WI38 (cell line): ENCODE measurements at regions not wholly inside any gene's neighbourhood (a gene's known extent, or its start where the extent isn't known, plus 50 kb on each side); places are given as distances from the start of the nearest gene placed in this dataset.
"Not testable (repeated sequence)": the region's sequence is repeated elsewhere in the genome, so short reads cannot be mapped to it uniquely, and the experiment has no call there.

Experiments
- H3K4me3 ChIP-seq: 2 replicates; pipeline ENCODE4 v1.5.1; 2011; ENCODE audit warnings: low read depth, mild to moderate bottlenecking, control low read depth, low read length
- TF ChIP-seq, protein P1 (sequence below): IDR thresholded peaks from 2 replicates; pipeline ENCODE4 v1.5.1; 2012; ENCODE audit warnings: low read depth, mild to moderate bottlenecking, control low read depth, low read length

DNA sequence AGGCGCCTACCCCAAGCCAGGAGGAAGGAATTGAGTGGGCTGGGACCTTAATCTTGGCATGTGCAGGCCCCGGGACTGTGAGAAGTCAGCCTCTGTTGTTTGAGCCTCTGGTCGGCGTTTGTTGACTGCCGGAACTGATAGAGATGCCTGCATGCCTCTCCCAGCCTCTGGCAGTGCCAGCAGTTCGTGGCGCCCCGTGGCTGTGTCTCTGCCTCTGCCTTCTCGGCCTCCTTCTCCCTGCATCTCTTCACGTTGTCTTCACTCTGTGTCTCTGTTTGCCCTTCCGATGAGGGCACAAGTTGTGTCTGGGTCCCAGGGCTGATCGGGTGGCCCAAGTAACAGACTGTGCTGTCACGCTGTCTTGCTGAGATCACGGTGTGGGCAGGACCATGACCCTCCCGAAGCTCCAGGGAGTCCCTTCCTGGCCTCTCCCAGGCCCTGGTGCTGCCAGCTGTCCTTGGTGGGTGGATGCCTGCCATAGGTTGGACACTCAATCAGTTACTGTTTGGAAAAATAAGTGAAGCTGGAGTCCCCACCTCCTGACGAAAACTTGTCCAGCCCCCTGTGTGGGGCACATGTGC is 133.5 kb upstream of the LPCAT1 start:
- H3K4me3 ChIP-seq = no peak overlapping the region
- TF ChIP-seq, protein P1, sequence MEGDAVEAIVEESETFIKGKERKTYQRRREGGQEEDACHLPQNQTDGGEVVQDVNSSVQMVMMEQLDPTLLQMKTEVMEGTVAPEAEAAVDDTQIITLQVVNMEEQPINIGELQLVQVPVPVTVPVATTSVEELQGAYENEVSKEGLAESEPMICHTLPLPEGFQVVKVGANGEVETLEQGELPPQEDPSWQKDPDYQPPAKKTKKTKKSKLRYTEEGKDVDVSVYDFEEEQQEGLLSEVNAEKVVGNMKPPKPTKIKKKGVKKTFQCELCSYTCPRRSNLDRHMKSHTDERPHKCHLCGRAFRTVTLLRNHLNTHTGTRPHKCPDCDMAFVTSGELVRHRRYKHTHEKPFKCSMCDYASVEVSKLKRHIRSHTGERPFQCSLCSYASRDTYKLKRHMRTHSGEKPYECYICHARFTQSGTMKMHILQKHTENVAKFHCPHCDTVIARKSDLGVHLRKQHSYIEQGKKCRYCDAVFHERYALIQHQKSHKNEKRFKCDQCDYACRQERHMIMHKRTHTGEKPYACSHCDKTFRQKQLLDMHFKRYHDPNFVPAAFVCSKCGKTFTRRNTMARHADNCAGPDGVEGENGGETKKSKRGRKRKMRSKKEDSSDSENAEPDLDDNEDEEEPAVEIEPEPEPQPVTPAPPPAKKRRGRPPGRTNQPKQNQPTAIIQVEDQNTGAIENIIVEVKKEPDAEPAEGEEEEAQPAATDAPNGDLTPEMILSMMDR = no peak

DNA sequence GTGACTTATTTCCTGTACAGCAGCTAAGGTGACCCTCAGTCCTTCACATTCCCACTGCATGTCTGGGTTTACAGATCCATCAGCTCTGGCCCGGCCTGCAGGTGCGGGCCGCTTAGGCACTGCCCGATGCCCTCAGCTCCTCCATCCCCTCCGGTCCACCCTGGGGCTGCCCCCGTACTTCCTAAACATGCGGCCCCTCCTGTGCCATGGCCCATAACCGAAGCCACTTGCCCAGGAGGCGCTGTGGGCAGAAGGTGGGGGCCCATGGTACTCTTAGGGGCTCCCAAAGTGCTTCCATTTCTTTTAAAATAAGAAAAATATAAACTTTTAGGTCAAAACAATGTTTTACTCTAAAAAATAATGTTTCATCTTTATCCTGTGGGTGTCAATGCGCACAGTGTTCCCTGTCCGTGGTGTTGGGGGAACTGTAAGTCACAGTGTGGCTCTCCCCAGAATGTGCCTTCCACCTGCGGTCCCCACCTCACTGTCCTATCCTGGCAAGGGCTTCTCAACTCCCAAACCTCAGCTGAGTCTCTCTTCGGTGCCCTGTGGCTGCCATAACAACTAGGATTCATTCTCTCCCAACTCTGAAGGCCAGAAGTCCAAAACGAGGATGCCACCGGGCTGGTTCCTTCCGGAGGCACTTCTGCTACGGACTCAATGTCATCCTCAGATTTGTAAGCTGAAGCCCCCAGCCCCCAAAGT is 132.7 kb upstream of the LPCAT1 start:
- H3K4me3 ChIP-seq = no peak overlapping the region
- TF ChIP-seq, protein P1 = no peak

DNA sequence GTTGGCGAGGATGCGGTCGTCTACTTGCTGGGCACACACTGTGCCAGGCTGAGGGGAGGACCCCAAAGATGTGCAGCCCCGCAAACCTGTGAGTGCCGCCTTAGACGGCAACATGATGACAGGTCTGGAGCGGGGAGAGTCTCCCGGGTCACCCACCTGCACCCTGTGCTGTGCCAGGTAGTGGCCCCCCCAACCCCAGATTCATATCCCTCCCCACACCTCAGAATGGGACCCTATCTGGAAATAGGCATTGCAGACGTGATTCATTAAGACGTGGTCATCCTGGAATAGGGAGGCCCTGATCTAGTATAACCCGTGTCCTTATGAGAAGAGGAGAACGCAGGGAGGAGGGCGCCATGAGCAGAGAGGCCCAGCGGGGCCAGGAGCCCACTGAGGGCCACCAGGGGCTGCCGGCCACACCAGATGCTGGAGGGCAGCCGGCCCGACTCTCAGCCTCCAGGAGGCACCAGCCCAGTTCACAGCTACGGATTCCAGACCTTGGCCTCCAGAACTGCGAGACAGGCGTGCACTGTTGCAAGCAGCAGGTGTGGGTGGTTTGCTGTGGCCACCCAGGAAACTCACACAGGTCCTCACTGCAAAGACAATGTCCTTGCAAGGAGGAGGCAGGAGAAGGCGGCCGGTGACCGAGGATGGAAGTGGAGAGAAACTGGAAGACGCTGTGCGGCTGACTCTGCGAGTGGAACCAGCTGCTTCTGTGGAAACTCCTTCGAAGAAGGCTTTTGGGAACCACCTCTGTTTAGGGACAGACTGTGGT is 131.9 kb upstream of the LPCAT1 start:
- TF ChIP-seq, protein P1 = no peak

DNA sequence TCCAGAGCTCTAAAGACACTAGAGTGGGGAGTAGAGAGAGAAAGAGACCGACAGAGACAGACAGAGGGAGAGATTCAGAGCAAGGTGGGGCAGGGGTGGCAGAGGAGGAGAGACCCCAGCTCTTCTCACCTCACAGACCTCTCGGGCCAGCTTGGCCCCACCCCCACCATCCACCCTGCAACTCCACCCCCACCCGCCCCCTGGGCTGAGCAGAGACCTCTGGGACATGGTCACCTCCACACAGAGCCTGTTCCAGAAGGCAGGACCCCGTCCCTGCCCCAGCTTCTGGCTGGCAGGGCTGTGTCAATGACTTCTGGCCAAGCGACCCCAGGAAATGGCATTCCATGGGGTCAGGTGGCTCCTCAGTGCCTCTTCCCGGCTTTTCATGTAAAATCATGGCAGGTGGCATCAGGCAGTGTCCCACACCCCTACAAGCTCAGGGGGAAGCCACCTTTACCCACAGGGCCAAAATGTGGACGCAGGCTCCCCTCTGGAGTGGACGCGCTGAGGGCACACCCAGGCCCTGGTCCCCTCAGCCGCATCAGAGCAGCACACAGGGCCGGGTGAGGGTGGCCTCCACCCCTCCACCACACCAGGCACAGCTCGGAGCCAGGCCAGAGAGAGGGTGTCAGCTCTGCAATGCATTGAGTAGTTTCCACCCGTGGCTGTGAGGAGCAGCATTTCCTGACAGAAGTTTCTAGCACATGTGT is 131.2 kb upstream of the LPCAT1 start:
- no peak overlapping the region for H3K4me3 ChIP-seq
- TF ChIP-seq, protein P1 = no peak

More for the DNA sequence above, 131.9 kb upstream of the LPCAT1 start:
- no peak overlapping the region for H3K4me3 ChIP-seq

DNA sequence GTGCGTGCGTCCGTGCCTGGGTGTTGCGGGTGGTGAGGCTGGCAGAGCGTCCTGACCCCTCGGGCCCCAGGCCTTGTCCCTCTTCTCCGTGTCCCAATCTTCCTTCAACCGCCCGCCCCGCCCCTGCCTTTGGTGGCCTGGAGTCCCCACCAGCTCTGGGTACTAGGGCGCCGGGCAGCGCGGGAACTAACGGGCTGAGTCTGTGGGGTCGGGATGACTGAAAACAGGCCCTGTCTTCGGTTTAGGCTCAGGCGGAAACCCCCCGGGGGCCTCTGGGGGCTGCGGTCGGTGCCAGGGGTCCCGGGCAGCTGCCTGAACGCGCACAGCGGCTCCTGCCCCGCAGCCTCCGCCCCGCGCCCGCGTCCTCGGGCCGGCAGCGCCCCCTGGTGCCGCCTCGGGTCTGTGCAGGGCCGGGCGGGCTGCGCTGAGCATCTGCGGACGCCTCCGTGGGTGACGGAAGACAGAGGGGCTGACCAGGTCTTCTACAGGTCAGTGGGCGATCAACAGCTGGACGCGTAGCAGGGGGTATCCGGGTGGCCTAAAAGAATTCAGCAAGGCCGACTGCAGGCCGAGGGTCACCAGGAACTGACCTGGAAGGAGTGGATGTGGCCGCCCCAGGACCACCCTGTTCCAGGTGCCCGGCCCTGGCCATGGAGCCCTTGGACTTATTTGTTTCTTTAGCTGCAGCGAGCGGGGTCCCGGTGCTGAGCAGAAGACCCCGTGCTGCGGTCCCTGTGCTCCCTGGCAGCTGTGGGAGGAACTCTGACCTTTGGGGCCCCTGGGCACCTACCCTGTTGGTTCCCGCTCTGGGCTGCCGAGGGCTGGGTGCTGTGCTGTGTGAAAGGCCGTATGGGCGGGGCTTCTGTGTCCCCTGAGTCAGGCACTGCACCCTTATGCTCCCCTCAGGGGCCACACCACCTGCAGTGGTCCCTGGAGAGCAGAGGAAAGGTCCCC is 130.2 kb upstream of the LPCAT1 start:
- not testable (repeated sequence) for H3K4me3 ChIP-seq
- TF ChIP-seq, protein P1 = peak; percentile 19; the same call in 1 of the 2 replicates

DNA sequence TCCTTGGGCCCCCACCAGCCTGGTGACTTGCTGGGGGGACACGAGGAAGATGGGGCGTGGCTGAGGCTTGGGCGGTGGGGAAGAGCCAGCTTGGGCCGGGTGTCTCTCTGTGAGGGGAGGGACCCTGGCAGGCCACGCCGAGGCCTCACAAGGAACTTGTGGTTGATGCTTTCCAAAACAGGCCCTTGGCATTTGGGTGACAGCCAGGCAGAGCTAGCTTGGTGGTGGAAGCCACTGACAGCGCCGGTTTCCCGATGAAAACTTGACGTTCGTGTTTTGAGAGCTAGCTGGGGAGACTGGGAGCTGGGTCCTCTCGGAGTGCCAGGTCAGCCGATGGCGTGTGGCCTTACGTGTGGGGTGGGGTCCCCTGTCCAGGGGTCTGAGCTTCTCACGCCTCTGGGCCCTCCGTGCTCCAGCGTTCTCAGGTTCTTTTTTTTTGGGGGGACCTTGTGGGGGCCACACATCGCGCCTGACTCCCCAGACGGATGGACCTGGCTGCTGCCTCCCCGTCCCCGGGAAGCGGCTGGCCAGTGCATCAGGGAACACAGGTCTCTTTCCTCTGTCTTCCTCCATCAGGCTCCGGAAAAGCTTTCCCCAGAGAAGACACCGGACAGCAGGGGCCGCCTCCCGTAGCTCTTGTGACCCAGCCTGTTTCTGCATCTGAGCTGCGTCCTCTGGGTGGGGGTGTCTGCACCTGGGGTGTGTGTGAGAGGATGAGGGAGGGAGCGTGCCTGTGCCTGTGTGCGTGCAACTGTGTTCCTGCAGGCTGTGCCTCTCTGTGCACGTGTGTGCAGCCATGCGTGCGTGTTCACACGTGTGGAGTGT is 129.3 kb upstream of the LPCAT1 start:
- H3K4me3 ChIP-seq = no peak overlapping the region
- TF ChIP-seq, protein P1 = no peak
